Liver (tissue), 8 donors: ENCODE measurements at regions not wholly inside any gene's neighbourhood (a gene's known extent, or its start where the extent isn't known, plus 50 kb on each side); places are given as distances from the start of the nearest gene placed in this dataset.

Experiments used
- DNase-seq: peaks from one replicate; pipeline ENCODE4 v3.0.0-alpha.2; 2017; ENCODE audit warnings: low spot score
- H3K27ac ChIP-seq, 2 donors: one replicate each; pipeline ENCODE4 v1.7.0; 2013; ENCODE audit warnings: inconsistent platforms in 2 of 2, low read length in 2 of 2, control low read depth in 1 of 2, low read depth in 1 of 2, mild to moderate bottlenecking in 1 of 2
- H3K27me3 ChIP-seq, 4 donors: one replicate each; pipeline versions ENCODE4 v1.6.1 to v1.7.0; 2013; ENCODE audit warnings: low read length in 3 of 4, inconsistent platforms in 1 of 4, mild to moderate bottlenecking in 1 of 4, moderate library complexity in 1 of 4; ENCODE audit not compliant: control insufficient read depth in 4 of 4, insufficient read depth in 4 of 4
- H3K36me3 ChIP-seq, 4 donors: one replicate each; pipeline versions ENCODE4 v1.6.1 to v1.7.0; 2013; ENCODE audit warnings: low read length in 3 of 4, mild to moderate bottlenecking in 3 of 4, low read depth in 1 of 4, moderate library complexity in 1 of 4; ENCODE audit not compliant: control insufficient read depth in 4 of 4, insufficient read depth in 3 of 4
- H3K4me1 ChIP-seq, 4 donors: one replicate each; pipeline versions ENCODE4 v1.6.1 to v1.7.0; 2013; ENCODE audit warnings: low read length in 3 of 4, mild to moderate bottlenecking in 3 of 4, moderate library complexity in 1 of 4; ENCODE audit not compliant: control insufficient read depth in 4 of 4, insufficient read depth in 4 of 4
- H3K4me3 ChIP-seq, 3 donors: one replicate each; pipeline versions ENCODE4 v1.6.1 to v1.7.0; 2013; ENCODE audit warnings: low read length in 3 of 3, control low read depth in 1 of 3, low read depth in 1 of 3, mild to moderate bottlenecking in 1 of 3
- H3K9ac ChIP-seq, 2 donors: one replicate each; pipeline ENCODE4 v1.7.0; 2013; ENCODE audit warnings: low read length in 2 of 2, mild to moderate bottlenecking in 2 of 2, moderate library complexity in 2 of 2, control low read depth in 1 of 2, low read depth in 1 of 2
- H3K9me3 ChIP-seq, 4 donors: one replicate each; pipeline versions ENCODE4 v1.6.1 to v1.7.0; 2013; ENCODE audit warnings: low read length in 3 of 4; ENCODE audit not compliant: control insufficient read depth in 4 of 4
- EGR1 ChIP-seq, 2 donors: IDR thresholded peaks; 2 replicates each; pipeline ENCODE4 v1.6.1; 2016 to 2018; ENCODE audit warnings: antibody characterized with exemption in 2 of 2, low read depth in 2 of 2
- FOXA1 ChIP-seq: IDR thresholded peaks from 2 replicates; pipeline ENCODE4 v1.6.1; 2016; ENCODE audit warnings: antibody characterized with exemption
- FOXA2 ChIP-seq: IDR thresholded peaks from 2 replicates; pipeline ENCODE4 v1.6.1; 2016; ENCODE audit warnings: antibody characterized with exemption
- GABPA ChIP-seq, 2 donors: IDR thresholded peaks in 1 of 2; conservative IDR thresholded peaks in 1 of 2; 2 replicates each; pipeline ENCODE4 v1.6.1; 2016; ENCODE audit warnings: antibody characterized with exemption in 2 of 2, mild to moderate bottlenecking in 1 of 2, moderate library complexity in 1 of 2
- HNF4A ChIP-seq, 2 donors: conservative IDR thresholded peaks; 2 replicates each; pipeline ENCODE4 v1.6.1; 2016; ENCODE audit warnings: antibody characterized with exemption in 2 of 2, mild to moderate bottlenecking in 2 of 2
- HNF4G ChIP-seq: IDR thresholded peaks from 2 replicates; pipeline ENCODE4 v1.6.1; 2016; ENCODE audit warnings: antibody characterized with exemption
- JUND ChIP-seq, 2 donors: IDR thresholded peaks; 2 replicates each; pipeline ENCODE4 v1.6.1; 2016; ENCODE audit warnings: antibody characterized with exemption in 2 of 2
- NR2F2 ChIP-seq: IDR thresholded peaks from 2 replicates; pipeline ENCODE4 v1.6.1; 2016; ENCODE audit warnings: antibody characterized with exemption
- RAD21 ChIP-seq, 2 donors: IDR thresholded peaks; 2 replicates each; pipeline ENCODE4 v1.6.1; 2016; ENCODE audit warnings: antibody characterized with exemption in 2 of 2, mild to moderate bottlenecking in 2 of 2
- RXRA ChIP-seq, 2 donors: IDR thresholded peaks; 2 replicates each; pipeline ENCODE4 v1.6.1; 2017 to 2018; ENCODE audit warnings: antibody characterized with exemption in 2 of 2, mild to moderate bottlenecking in 1 of 2
- SP1 ChIP-seq: IDR thresholded peaks from 2 replicates; pipeline ENCODE4 v1.6.1; 2018; ENCODE audit warnings: antibody characterized with exemption, mild to moderate bottlenecking
- TAF1 ChIP-seq: conservative IDR thresholded peaks from 2 replicates; pipeline ENCODE4 v1.6.1; 2016; ENCODE audit warnings: antibody characterized with exemption, mild to moderate bottlenecking
- YY1 ChIP-seq: IDR thresholded peaks from 2 replicates; pipeline ENCODE4 v1.6.1; 2016; ENCODE audit warnings: antibody characterized with exemption, mild to moderate bottlenecking
- WGBS: extraction: QIAGEN DNeasy Blood & Tissue Kit; methylation state at CpG from one replicate; pipeline ENCODE4 v1.1.7; 2013; 5-methylcytosine and 5-hydroxymethylcytosine counted together
- TF ChIP-seq, protein P1 (sequence below): IDR thresholded peaks from 2 replicates; pipeline ENCODE4 v1.6.1; 2016; ENCODE audit warnings: antibody characterized with exemption
- TF ChIP-seq, protein P2 (sequence below): fragments of 150-350 bp; IDR thresholded peaks from 2 replicates; pipeline ENCODE4 v1.5.1; 2017; ENCODE audit warnings: improper control_type of control experiment, low read depth, low read length; ENCODE audit not compliant: missing input control
- TF ChIP-seq, protein P3 (sequence below): IDR thresholded peaks from 2 replicates; pipeline ENCODE4 v1.6.1; 2016; ENCODE audit warnings: antibody characterized with exemption, mild to moderate bottlenecking
- TF ChIP-seq, protein P4 (sequence below): IDR thresholded peaks from 2 replicates; pipeline ENCODE4 v1.6.1; 2016; ENCODE audit warnings: antibody characterized with exemption
- TF ChIP-seq, protein P5 (sequence below): IDR thresholded peaks from 2 replicates; pipeline ENCODE4 v1.6.1; 2016; ENCODE audit warnings: antibody characterized with exemption
- donor health status: healthy.
- donor health status: healthy.
- donor health status: healthy.
- donor health status: healthy.
- donor health status: healthy.

DNA sequence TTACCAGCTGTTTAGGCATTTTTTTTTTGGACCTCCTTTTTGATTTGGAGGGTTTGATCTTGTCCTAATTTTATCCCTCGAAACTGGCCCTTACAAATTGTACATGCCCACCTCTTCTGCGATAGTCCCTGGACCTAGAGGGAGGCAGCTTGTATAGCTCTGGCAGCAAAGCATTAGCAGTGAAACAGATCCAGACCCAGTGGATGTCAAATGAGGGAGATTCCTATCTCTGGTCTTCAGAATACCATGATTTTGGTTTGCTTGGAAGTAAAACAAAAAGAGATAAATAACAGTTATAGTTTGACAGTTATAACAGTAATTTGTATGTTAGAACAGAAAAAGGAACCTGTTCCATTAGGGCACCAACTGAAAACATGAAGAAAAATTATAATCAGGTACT, 123.6 kb downstream of the MIS18A start:
- H3K27me3 ChIP-seq, result no peaks in the 10 kb centered on the region
- WGBS, result 92% methylated on average over 2 of the region's 2 CpGs
- H3K4me1 ChIP-seq, result no peaks in the 10 kb centered on the region
- no peaks in the 10 kb centered on the region for H3K36me3 ChIP-seq
- H3K27ac ChIP-seq, result no peak overlapping the region
- no peak for TF ChIP-seq FOXA1
- TF ChIP-seq GABPA (IDR thresholded peaks at IDR 0.05 in 1 of 2, conservative IDR thresholded peaks at IDR 0.05 in 1 of 2), result no peak
- TF ChIP-seq RAD21 (IDR thresholded peaks at IDR 0.05), result no peak
- no peak for TF ChIP-seq JUND (IDR thresholded peaks at IDR 0.05)
- TF ChIP-seq, protein P1, sequence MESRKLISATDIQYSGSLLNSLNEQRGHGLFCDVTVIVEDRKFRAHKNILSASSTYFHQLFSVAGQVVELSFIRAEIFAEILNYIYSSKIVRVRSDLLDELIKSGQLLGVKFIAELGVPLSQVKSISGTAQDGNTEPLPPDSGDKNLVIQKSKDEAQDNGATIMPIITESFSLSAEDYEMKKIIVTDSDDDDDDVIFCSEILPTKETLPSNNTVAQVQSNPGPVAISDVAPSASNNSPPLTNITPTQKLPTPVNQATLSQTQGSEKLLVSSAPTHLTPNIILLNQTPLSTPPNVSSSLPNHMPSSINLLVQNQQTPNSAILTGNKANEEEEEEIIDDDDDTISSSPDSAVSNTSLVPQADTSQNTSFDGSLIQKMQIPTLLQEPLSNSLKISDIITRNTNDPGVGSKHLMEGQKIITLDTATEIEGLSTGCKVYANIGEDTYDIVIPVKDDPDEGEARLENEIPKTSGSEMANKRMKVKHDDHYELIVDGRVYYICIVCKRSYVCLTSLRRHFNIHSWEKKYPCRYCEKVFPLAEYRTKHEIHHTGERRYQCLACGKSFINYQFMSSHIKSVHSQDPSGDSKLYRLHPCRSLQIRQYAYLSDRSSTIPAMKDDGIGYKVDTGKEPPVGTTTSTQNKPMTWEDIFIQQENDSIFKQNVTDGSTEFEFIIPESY, result no peak
- TF ChIP-seq HNF4A (conservative IDR thresholded peaks at IDR 0.05), result no peak
- TF ChIP-seq, protein P2, sequence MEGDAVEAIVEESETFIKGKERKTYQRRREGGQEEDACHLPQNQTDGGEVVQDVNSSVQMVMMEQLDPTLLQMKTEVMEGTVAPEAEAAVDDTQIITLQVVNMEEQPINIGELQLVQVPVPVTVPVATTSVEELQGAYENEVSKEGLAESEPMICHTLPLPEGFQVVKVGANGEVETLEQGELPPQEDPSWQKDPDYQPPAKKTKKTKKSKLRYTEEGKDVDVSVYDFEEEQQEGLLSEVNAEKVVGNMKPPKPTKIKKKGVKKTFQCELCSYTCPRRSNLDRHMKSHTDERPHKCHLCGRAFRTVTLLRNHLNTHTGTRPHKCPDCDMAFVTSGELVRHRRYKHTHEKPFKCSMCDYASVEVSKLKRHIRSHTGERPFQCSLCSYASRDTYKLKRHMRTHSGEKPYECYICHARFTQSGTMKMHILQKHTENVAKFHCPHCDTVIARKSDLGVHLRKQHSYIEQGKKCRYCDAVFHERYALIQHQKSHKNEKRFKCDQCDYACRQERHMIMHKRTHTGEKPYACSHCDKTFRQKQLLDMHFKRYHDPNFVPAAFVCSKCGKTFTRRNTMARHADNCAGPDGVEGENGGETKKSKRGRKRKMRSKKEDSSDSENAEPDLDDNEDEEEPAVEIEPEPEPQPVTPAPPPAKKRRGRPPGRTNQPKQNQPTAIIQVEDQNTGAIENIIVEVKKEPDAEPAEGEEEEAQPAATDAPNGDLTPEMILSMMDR, result no peak
- TF ChIP-seq, protein P3, sequence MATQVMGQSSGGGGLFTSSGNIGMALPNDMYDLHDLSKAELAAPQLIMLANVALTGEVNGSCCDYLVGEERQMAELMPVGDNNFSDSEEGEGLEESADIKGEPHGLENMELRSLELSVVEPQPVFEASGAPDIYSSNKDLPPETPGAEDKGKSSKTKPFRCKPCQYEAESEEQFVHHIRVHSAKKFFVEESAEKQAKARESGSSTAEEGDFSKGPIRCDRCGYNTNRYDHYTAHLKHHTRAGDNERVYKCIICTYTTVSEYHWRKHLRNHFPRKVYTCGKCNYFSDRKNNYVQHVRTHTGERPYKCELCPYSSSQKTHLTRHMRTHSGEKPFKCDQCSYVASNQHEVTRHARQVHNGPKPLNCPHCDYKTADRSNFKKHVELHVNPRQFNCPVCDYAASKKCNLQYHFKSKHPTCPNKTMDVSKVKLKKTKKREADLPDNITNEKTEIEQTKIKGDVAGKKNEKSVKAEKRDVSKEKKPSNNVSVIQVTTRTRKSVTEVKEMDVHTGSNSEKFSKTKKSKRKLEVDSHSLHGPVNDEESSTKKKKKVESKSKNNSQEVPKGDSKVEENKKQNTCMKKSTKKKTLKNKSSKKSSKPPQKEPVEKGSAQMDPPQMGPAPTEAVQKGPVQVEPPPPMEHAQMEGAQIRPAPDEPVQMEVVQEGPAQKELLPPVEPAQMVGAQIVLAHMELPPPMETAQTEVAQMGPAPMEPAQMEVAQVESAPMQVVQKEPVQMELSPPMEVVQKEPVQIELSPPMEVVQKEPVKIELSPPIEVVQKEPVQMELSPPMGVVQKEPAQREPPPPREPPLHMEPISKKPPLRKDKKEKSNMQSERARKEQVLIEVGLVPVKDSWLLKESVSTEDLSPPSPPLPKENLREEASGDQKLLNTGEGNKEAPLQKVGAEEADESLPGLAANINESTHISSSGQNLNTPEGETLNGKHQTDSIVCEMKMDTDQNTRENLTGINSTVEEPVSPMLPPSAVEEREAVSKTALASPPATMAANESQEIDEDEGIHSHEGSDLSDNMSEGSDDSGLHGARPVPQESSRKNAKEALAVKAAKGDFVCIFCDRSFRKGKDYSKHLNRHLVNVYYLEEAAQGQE, result no peak
- no peak for TF ChIP-seq TAF1
- TF ChIP-seq FOXA2, result no peak
- TF ChIP-seq, protein P4, sequence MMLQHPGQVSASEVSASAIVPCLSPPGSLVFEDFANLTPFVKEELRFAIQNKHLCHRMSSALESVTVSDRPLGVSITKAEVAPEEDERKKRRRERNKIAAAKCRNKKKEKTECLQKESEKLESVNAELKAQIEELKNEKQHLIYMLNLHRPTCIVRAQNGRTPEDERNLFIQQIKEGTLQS, result no peak
- TF ChIP-seq, protein P5, sequence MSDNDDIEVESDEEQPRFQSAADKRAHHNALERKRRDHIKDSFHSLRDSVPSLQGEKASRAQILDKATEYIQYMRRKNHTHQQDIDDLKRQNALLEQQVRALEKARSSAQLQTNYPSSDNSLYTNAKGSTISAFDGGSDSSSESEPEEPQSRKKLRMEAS, result no peak
- TF ChIP-seq NR2F2, result no peak
- no peak for TF ChIP-seq HNF4G
- no peak for TF ChIP-seq SP1
- no peak for TF ChIP-seq YY1
- TF ChIP-seq RXRA (IDR thresholded peaks at IDR 0.05), result no peak
- no peak for TF ChIP-seq EGR1 (IDR thresholded peaks at IDR 0.05; ENCODE audit: low read depth in 2 of 2)
- H3K9ac ChIP-seq, result no peak overlapping the region
- no peak for DNase-seq
- no peaks in the 10 kb centered on the region for H3K9me3 ChIP-seq
- no peak overlapping the region for H3K4me3 ChIP-seq

DNA sequence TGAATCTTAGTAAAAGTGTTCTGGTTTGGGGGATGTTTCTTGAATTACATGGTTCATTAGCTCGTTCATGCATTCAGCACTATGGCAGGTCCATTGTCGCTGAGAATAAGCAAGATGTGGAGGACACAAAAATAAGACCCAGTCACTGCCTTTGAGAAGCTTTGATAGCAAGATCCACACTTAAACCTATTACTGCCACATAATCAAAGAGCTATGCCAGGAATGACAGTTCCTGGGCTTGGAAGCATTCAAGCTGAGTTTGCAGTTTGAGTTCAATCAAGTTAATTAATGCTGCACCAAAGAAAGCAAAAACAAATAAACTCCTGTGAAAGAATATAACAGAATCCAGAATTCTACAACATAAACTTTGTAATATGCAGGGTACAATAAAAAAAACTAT, 131.8 kb downstream of the MIS18A start:
- no peaks in the 10 kb centered on the region for H3K36me3 ChIP-seq
- no peak overlapping the region for H3K4me3 ChIP-seq
- peaks cover 0 to 2% (median 0%) of the 10 kb centered on the region in 4 donors for H3K9me3 ChIP-seq
- 48% methylated on average over 2 of the region's 2 CpGs for WGBS
- H3K9ac ChIP-seq, result no peak overlapping the region
- no peaks in the 10 kb centered on the region for H3K27me3 ChIP-seq
- no peak overlapping the region for H3K27ac ChIP-seq
- DNase-seq, result no peak
- no peaks in the 10 kb centered on the region for H3K4me1 ChIP-seq
- TF ChIP-seq EGR1 (IDR thresholded peaks at IDR 0.05; ENCODE audit: low read depth in 2 of 2) (no peak), GABPA (IDR thresholded peaks at IDR 0.05 in 1 of 2, conservative IDR thresholded peaks at IDR 0.05 in 1 of 2) (no peak), YY1 (no peak), NR2F2 (no peak), RAD21 (IDR thresholded peaks at IDR 0.05) (no peak), HNF4A (conservative IDR thresholded peaks at IDR 0.05) (no peak), JUND (IDR thresholded peaks at IDR 0.05) (no peak)
- TF ChIP-seq, protein P2, result no peak
- TF ChIP-seq, protein P3, result no peak
